Neutrophil (primary cell): ENCODE measurements at regions not wholly inside any gene's neighbourhood (a gene's known extent, or its start where the extent isn't known, plus 50 kb on each side); places are given as distances from the start of the nearest gene placed in this dataset.

Experiments
- H3K27ac ChIP-seq: fragments of 200-600 bp; sonication (generic); 2 replicates; pipeline ENCODE4 v1.5.1; 2016; ENCODE audit warnings: mild to moderate bottlenecking, moderate library complexity
- H3K27me3 ChIP-seq: fragments of 200-600 bp; sonication (generic); 2 replicates; pipeline ENCODE4 v1.6.0; 2016; ENCODE audit warnings: mild to moderate bottlenecking
- H3K36me3 ChIP-seq: fragments of 200-600 bp; sonication (generic); 2 replicates; pipeline ENCODE4 v1.5.1; 2017
- H3K4me1 ChIP-seq, 2 experiments: fragments of 200-600 bp in 1 of 2; sonication (generic) in 1 of 2; 1 replicate in 1 of 2; 2 replicates in 1 of 2; pipeline versions ENCODE4 v1.5.1 to v1.6.1; 2013 to 2016; ENCODE audit warnings: low read depth in 1 of 2, low read length in 1 of 2, mild to moderate bottlenecking in 1 of 2, moderate library complexity in 1 of 2; ENCODE audit not compliant: control insufficient read depth in 1 of 2, insufficient read depth in 1 of 2
- H3K4me3 ChIP-seq, 2 experiments: fragments of 200-600 bp in 1 of 2; sonication (generic) in 1 of 2; 1 replicate in 1 of 2; 2 replicates in 1 of 2; pipeline ENCODE4 v1.5.1; 2013 to 2016; ENCODE audit warnings: low read depth in 1 of 2, low read length in 1 of 2, mild to moderate bottlenecking in 1 of 2, moderate library complexity in 1 of 2
- H3K9me3 ChIP-seq: fragments of 200-600 bp; sonication (generic); 2 replicates; pipeline ENCODE4 v1.5.1; 2016
- TF ChIP-seq, protein P1 (sequence below): fragments of 200-600 bp; sonication (generic); IDR thresholded peaks from 2 replicates; pipeline ENCODE4 v1.5.1; 2016; ENCODE audit warnings: antibody characterized with exemption

DNA sequence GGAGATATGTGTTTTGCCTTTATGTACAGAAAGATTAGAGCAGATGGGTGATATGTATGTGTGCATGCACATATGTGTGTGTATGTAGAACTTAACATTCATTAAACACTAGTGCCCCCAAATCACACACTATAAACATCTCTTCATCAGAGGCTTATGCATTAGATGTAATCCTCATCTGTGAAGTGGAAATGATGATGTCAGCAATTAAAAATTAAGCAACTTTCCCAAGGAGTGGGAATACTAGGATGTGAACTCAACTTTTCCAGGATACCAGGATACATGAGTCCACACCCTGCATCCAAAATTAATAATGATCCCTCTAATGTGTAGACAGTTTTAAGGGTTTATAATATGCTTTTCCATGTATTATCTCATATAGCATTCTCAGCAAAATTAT is 127.7 kb upstream of the ADAMTS18 start:
- Histone ChIP-seq H3K36me3 (no peaks in the 10 kb centered on the region), H3K27me3 (no peaks in the 10 kb centered on the region), H3K4me1 (no peaks in the 10 kb centered on the region), H3K27ac (no peak overlapping the region), H3K9me3 (no peaks in the 10 kb centered on the region), H3K4me3 (no peak overlapping the region)
- TF ChIP-seq, protein P1, sequence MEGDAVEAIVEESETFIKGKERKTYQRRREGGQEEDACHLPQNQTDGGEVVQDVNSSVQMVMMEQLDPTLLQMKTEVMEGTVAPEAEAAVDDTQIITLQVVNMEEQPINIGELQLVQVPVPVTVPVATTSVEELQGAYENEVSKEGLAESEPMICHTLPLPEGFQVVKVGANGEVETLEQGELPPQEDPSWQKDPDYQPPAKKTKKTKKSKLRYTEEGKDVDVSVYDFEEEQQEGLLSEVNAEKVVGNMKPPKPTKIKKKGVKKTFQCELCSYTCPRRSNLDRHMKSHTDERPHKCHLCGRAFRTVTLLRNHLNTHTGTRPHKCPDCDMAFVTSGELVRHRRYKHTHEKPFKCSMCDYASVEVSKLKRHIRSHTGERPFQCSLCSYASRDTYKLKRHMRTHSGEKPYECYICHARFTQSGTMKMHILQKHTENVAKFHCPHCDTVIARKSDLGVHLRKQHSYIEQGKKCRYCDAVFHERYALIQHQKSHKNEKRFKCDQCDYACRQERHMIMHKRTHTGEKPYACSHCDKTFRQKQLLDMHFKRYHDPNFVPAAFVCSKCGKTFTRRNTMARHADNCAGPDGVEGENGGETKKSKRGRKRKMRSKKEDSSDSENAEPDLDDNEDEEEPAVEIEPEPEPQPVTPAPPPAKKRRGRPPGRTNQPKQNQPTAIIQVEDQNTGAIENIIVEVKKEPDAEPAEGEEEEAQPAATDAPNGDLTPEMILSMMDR: no peak

DNA sequence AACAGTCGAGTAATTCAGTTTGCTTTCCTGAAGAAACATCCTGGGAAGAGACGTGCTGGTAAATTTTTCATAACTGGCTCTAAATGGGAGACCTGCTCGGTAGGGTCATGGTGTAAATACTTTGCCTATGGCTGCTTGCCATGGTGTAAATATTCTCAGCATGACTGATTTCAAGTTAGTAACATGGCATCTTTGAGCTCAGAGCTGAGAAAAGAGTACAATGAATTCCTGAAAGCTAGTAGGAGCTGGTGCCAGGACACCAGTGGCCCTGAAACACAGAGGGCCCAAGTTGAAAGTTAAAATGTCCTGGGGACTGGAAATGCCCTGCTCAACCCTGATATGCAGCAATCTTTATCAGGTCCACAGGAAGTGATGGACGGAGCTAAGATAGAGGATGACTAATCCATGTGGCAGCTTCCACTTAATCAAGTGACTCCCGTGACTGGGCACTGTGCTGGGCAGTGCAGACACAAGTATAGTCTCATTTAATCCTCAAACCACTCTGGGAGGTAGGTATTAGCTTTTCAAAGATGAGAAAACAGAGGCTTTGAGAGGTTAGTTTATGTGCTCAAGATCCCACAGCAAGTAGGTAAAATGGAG is 130.1 kb upstream of the ADAMTS18 start:
- Histone ChIP-seq H3K36me3 (no peaks in the 10 kb centered on the region), H3K4me3 (no peak overlapping the region), H3K9me3 (no peaks in the 10 kb centered on the region), H3K4me1 (no peaks in the 10 kb centered on the region), H3K27ac (no peak overlapping the region), H3K27me3 (no peaks in the 10 kb centered on the region)
- TF ChIP-seq, protein P1: no peak

DNA sequence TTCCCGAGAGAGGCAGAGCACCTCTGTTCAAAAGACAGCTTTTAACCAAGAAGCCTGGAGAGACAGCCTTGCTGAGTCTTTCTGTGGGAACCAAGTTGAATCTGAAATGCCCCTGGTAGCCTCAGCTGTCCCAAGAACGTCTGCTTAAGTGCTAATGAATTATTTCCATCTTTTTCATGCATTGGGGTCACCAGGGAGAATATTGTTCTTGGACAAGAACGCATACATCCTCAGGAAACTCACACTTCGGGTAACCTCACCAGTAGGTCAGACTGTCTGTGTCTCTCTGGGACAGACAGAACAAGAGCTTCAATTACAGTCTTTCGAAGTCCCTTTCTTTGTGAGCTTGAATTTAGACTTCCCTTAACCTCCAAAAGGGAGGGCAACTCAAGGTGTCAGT is 134.6 kb upstream of the ADAMTS18 start:
- Histone ChIP-seq H3K4me1 (no peaks in the 10 kb centered on the region), H3K27ac (no peak overlapping the region), H3K27me3 (no peaks in the 10 kb centered on the region), H3K9me3 (no peaks in the 10 kb centered on the region), H3K36me3 (no peaks in the 10 kb centered on the region), H3K4me3 (no peak overlapping the region)
- TF ChIP-seq, protein P1: no peak

DNA sequence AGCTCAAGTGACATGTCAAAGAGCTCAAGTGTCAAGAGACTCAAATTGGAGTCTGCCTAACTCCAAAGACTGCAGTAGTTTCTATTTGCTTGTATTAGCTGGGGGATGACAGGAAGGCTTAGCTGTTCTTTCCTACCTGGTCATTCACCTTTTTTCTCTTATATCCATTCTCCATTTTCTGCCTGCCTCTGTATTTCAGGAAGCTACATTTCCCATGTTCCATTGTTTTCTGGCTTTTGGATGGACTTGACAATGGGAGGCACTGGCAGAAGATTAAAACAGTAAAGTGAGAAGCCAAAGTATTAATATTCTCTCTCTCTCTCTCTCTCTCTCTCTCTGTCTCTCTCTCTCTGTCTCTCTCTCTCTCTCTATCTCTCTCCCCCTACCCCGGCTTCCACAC is 135.7 kb upstream of the ADAMTS18 start:
- Histone ChIP-seq H3K27ac (no peak overlapping the region), H3K9me3 (no peaks in the 10 kb centered on the region), H3K4me1 (no peaks in the 10 kb centered on the region), H3K36me3 (no peaks in the 10 kb centered on the region), H3K4me3 (no peak overlapping the region), H3K27me3 (peaks cover 4% of the 10 kb centered on the region)
- TF ChIP-seq, protein P1: no peak

DNA sequence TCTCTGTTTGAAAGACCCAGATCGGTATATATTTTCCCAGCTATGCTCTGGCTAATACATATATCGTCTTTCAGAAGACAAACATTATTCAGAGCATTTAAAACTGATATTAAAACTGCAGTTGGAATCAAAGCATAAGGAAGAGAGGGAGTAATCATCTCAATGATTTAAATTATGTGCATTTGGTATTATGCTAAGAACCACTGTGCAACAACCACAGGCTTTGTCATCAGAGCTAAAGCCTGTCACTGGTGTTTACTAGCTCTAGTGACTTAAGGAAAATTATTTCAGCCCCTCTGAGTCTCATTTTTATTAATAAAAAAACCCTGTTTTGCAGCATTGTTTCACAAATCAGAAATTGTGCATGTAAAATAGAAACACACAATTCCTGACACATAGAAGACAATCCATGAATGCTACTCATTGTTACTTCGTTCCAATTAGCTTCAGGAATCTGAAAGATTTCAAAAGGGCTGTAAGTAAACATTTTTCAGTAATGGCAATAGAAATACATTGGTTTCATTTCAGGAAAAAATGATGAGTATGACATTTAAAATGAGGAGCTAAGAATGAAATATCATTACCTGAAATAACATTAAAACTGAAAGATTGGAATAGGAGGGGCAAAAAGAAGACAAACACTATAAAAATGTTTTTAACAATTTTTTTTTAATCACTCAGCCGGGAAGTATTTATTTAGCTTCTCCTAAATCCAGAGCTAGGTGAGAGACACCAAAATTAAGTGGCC is 136.5 kb upstream of the ADAMTS18 start:
- H3K36me3 ChIP-seq: no peaks in the 10 kb centered on the region
- TF ChIP-seq, protein P1: no peak
- no peak overlapping the region for H3K4me3 ChIP-seq
- peaks cover 4% of the 10 kb centered on the region for H3K27me3 ChIP-seq
- H3K9me3 ChIP-seq: no peaks in the 10 kb centered on the region
- H3K27ac ChIP-seq: no peak overlapping the region
- no peaks in the 10 kb centered on the region for H3K4me1 ChIP-seq
